Astrocyte (in vitro differentiated cells and primary cell): ENCODE measurements at regions not wholly inside any gene's neighbourhood (a gene's known extent, or its start where the extent isn't known, plus 50 kb on each side); places are given as distances from the start of the nearest gene placed in this dataset.

Experiments used
- CTCF ChIP-seq: IDR thresholded peaks from 2 replicates; pipeline ENCODE4 v1.5.1; 2011; ENCODE audit warnings: low read depth, mild to moderate bottlenecking, inconsistent platforms, low read length, moderate library complexity; ENCODE audit not compliant: insufficient read depth
- EZH2 ChIP-seq: IDR thresholded peaks from 2 replicates; pipeline ENCODE4 v1.6.1; 2012; ENCODE audit warnings: mild to moderate bottlenecking, low read length, inconsistent platforms; ENCODE audit not compliant: insufficient read depth

GRCh38 chr1:172764378-172764777 is 105.5 kb downstream of the FASLG start:
- TF ChIP-seq CTCF: no peak
- no peak for TF ChIP-seq EZH2
